Panc1 (cell line): ENCODE measurements at regions not wholly inside any gene's neighbourhood (a gene's known extent, or its start where the extent isn't known, plus 50 kb on each side); places are given as distances from the start of the nearest gene placed in this dataset.

ENCODE experiments used
- POLR2AphosphoS5 ChIP-seq: IDR thresholded peaks from 2 replicates; pipeline ENCODE4 v1.6.1; 2012; ENCODE audit warnings: mild to moderate bottlenecking, low read depth, low read length, moderate library complexity
- TF ChIP-seq, protein P1 (sequence below): fragments of 450-650 bp; IDR thresholded peaks from 2 replicates; pipeline ENCODE4 v1.5.1; 2017; ENCODE audit warnings: mild to moderate bottlenecking
- TF ChIP-seq, protein P2 (sequence below), 2 experiments: IDR thresholded peaks; 2 replicates each; pipeline ENCODE4 v1.6.1; 2011 to 2012; ENCODE audit warnings: low read depth in 2 of 2, control low read depth in 1 of 2, low read length in 1 of 2, mild to moderate bottlenecking in 1 of 2, moderate library complexity in 1 of 2; ENCODE audit not compliant: insufficient read depth in 1 of 2

DNA sequence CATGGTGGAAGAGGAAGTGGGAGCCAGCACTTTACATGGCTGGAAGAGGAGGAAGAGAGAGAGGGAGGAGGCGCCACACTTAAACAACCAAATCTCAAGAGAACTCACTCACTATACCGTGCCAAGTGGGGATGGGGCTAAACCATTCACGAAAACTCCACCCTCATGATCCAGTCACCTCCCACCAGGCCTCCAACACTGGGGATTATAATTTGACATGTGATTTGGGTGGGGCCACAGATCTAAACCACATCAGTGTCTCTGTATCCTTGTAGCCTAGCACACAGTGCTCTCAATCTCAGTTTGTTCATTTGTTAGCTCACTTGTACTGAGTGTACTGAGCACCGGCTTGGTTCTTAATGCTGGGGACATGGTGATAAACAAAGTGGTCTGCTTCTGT lies 228.3 kb downstream of the BUB3 start:
- TF ChIP-seq, protein P1, sequence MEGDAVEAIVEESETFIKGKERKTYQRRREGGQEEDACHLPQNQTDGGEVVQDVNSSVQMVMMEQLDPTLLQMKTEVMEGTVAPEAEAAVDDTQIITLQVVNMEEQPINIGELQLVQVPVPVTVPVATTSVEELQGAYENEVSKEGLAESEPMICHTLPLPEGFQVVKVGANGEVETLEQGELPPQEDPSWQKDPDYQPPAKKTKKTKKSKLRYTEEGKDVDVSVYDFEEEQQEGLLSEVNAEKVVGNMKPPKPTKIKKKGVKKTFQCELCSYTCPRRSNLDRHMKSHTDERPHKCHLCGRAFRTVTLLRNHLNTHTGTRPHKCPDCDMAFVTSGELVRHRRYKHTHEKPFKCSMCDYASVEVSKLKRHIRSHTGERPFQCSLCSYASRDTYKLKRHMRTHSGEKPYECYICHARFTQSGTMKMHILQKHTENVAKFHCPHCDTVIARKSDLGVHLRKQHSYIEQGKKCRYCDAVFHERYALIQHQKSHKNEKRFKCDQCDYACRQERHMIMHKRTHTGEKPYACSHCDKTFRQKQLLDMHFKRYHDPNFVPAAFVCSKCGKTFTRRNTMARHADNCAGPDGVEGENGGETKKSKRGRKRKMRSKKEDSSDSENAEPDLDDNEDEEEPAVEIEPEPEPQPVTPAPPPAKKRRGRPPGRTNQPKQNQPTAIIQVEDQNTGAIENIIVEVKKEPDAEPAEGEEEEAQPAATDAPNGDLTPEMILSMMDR, result no peak
- no peak for TF ChIP-seq POLR2AphosphoS5
- TF ChIP-seq, protein P2, sequence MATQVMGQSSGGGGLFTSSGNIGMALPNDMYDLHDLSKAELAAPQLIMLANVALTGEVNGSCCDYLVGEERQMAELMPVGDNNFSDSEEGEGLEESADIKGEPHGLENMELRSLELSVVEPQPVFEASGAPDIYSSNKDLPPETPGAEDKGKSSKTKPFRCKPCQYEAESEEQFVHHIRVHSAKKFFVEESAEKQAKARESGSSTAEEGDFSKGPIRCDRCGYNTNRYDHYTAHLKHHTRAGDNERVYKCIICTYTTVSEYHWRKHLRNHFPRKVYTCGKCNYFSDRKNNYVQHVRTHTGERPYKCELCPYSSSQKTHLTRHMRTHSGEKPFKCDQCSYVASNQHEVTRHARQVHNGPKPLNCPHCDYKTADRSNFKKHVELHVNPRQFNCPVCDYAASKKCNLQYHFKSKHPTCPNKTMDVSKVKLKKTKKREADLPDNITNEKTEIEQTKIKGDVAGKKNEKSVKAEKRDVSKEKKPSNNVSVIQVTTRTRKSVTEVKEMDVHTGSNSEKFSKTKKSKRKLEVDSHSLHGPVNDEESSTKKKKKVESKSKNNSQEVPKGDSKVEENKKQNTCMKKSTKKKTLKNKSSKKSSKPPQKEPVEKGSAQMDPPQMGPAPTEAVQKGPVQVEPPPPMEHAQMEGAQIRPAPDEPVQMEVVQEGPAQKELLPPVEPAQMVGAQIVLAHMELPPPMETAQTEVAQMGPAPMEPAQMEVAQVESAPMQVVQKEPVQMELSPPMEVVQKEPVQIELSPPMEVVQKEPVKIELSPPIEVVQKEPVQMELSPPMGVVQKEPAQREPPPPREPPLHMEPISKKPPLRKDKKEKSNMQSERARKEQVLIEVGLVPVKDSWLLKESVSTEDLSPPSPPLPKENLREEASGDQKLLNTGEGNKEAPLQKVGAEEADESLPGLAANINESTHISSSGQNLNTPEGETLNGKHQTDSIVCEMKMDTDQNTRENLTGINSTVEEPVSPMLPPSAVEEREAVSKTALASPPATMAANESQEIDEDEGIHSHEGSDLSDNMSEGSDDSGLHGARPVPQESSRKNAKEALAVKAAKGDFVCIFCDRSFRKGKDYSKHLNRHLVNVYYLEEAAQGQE (IDR thresholded peaks at IDR 0.05; ENCODE audit: insufficient read depth in 1 of 2, low read depth in 2 of 2, low read length in 1 of 2), result no peak
